Astrocyte (in vitro differentiated cells and primary cell): ENCODE measurements at regions not wholly inside any gene's neighbourhood (a gene's known extent, or its start where the extent isn't known, plus 50 kb on each side); places are given as distances from the start of the nearest gene placed in this dataset.

Experiments used
- EZH2 ChIP-seq: IDR thresholded peaks from 2 replicates; pipeline ENCODE4 v1.6.1; 2012; ENCODE audit warnings: mild to moderate bottlenecking, low read length, inconsistent platforms; ENCODE audit not compliant: insufficient read depth
- TF ChIP-seq, protein P1 (sequence below): IDR thresholded peaks from 2 replicates; pipeline ENCODE4 v1.5.1; 2011; ENCODE audit warnings: low read depth, mild to moderate bottlenecking, inconsistent platforms, low read length, moderate library complexity; ENCODE audit not compliant: insufficient read depth

DNA sequence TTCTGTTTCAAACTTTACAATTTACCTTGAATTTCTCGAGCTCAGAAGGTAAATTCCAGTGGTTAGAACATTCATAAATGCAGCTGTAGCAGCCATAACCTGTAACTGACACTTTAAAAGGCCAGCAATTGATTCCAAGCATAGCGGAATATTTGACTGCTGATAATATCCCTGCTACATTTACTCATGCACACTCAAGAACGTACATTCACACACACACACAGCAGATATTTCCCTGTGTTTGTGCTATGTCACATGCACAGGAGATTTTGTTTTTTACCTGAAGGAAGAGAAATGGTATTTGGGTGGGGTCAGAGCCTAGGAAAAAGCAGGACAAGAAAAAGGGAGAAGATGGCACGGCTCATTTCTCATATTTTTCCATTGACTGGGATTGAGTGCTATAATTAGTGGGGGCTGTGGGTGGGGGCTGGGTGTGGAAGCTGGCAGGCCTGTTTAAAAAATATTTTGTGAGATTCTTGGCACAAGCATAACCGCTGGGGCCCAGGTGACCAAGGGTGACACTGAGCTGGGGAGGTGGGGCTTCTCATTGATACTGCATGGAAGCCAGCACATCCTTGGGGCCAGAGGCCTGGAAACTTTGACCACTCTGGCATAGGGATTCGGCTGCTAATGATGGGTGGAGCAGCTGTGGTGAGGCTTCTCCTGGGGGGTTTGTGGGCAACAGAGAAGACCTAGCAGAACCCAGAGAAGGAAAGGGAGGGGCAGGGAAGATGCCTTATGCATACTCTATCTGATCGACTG is 88.9 kb upstream of the TPRG1 start:
- TF ChIP-seq, protein P1, sequence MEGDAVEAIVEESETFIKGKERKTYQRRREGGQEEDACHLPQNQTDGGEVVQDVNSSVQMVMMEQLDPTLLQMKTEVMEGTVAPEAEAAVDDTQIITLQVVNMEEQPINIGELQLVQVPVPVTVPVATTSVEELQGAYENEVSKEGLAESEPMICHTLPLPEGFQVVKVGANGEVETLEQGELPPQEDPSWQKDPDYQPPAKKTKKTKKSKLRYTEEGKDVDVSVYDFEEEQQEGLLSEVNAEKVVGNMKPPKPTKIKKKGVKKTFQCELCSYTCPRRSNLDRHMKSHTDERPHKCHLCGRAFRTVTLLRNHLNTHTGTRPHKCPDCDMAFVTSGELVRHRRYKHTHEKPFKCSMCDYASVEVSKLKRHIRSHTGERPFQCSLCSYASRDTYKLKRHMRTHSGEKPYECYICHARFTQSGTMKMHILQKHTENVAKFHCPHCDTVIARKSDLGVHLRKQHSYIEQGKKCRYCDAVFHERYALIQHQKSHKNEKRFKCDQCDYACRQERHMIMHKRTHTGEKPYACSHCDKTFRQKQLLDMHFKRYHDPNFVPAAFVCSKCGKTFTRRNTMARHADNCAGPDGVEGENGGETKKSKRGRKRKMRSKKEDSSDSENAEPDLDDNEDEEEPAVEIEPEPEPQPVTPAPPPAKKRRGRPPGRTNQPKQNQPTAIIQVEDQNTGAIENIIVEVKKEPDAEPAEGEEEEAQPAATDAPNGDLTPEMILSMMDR: no peak
- TF ChIP-seq EZH2: no peak
